ENCODE measurements at regions not wholly inside any gene's neighbourhood (a gene's known extent, or its start where the extent isn't known, plus 50 kb on each side); places are given as distances from the start of the nearest gene placed in this dataset.
"Not testable (repeated sequence)": the region's sequence is repeated elsewhere in the genome, so short reads cannot be mapped to it uniquely, and the experiment has no call there.

DNA sequence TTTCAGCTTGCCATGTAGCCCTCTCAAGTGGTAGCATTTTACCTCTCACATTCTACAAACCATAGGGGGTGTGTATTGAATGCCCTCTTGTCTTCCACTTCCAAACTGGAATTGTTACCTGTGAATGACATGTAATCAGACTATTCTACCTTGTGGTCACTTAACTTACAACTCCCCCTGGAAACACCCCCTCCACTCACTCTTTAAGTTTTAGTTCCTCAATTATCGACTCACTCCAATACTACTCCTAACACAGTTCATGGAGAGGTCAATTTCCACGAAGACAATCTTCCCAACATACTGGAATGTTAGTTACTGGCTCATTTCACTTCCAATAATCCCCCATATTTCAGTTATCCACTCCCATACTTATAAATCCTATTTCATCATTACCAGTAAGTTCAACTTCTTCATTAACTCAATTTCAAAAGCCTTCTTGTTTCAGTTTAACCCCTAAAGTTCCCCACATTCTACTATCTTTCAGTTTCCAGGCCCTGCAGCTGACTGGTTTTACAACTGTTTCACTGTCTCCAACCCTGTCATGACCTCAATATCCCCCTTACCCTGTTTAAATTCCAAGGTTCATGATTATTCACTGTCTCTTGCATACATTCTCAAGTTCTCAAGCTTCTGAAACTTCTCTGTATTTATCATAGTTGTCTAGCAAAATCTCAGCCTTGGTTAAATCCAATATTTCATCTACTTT lies 92.5 kb downstream of the C11orf87 start:
- intact Hi-C loops (cut with micrococcal nuclease): no loop called here
- TF ChIP-seq, protein P1, sequence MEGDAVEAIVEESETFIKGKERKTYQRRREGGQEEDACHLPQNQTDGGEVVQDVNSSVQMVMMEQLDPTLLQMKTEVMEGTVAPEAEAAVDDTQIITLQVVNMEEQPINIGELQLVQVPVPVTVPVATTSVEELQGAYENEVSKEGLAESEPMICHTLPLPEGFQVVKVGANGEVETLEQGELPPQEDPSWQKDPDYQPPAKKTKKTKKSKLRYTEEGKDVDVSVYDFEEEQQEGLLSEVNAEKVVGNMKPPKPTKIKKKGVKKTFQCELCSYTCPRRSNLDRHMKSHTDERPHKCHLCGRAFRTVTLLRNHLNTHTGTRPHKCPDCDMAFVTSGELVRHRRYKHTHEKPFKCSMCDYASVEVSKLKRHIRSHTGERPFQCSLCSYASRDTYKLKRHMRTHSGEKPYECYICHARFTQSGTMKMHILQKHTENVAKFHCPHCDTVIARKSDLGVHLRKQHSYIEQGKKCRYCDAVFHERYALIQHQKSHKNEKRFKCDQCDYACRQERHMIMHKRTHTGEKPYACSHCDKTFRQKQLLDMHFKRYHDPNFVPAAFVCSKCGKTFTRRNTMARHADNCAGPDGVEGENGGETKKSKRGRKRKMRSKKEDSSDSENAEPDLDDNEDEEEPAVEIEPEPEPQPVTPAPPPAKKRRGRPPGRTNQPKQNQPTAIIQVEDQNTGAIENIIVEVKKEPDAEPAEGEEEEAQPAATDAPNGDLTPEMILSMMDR (IDR thresholded peaks at IDR 0.05; ENCODE audit: unreplicated experiment): no peak
- BruUV-seq (replicated peaks): no TSS peak

DNA sequence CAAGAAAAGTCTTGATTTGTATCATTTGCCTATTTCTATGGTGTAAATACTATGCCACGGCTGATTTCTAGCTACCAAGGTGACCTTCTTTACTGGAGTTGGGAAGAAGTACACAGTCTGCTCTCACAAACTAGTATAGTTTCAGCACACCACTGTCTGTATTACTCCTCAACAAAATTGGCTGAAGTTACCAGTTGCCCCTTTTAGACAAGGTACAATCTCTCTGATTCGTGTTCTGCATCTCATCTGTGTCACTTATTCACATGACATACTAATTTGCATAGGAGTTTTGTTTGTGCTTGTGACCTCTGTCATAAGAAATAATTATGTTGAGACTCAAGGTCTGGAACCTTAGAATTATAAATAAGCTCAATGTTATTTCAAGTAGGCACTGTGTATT lies 97.3 kb downstream of the C11orf87 start:
- ChIA-PET CTCF (no interaction called here), POLR2A (no interaction called here)
- no peaks in the 10 kb centered on the region for H3K4me1 Mint-ChIP-seq (ENCODE audit: insufficient read depth, unreplicated experiment)
- DNase-seq (ENCODE audit: unreplicated experiment): no peak
- no peaks in the 10 kb centered on the region for H3K27me3 Mint-ChIP-seq (ENCODE audit: insufficient read depth, unreplicated experiment)
- H3K36me3 Mint-ChIP-seq (ENCODE audit: insufficient read depth, unreplicated experiment): no peaks in the 10 kb centered on the region
- intact Hi-C loops (cut with micrococcal nuclease): no loop called here
- TF ChIP-seq, protein P1 (IDR thresholded peaks at IDR 0.05; ENCODE audit: unreplicated experiment): no peak
- no TSS peak for BruUV-seq (replicated peaks)
- H3K9me3 Mint-ChIP-seq (ENCODE audit: unreplicated experiment): peaks cover 9% of the 10 kb centered on the region
- no peak overlapping the region for H3K4me3 Mint-ChIP-seq (ENCODE audit: unreplicated experiment)
- H3K27ac Mint-ChIP-seq (ENCODE audit: low read depth, unreplicated experiment): no peak overlapping the region

More for the DNA sequence above, 92.5 kb downstream of the C11orf87 start:
- DNase-seq (ENCODE audit: unreplicated experiment): no peak
- H3K4me1 Mint-ChIP-seq (ENCODE audit: insufficient read depth, unreplicated experiment): peaks cover 18% of the 10 kb centered on the region
- H3K36me3 Mint-ChIP-seq (ENCODE audit: insufficient read depth, unreplicated experiment): no peaks in the 10 kb centered on the region
- CTCF ChIA-PET: no interaction called here
- no peaks in the 10 kb centered on the region for H3K27me3 Mint-ChIP-seq (ENCODE audit: insufficient read depth, unreplicated experiment)
- POLR2A ChIA-PET: no interaction called here
- no peak overlapping the region for H3K4me3 Mint-ChIP-seq (ENCODE audit: unreplicated experiment)
- no peak overlapping the region for H3K27ac Mint-ChIP-seq (ENCODE audit: low read depth, unreplicated experiment)
- H3K9me3 Mint-ChIP-seq (ENCODE audit: unreplicated experiment): no peaks in the 10 kb centered on the region

DNA sequence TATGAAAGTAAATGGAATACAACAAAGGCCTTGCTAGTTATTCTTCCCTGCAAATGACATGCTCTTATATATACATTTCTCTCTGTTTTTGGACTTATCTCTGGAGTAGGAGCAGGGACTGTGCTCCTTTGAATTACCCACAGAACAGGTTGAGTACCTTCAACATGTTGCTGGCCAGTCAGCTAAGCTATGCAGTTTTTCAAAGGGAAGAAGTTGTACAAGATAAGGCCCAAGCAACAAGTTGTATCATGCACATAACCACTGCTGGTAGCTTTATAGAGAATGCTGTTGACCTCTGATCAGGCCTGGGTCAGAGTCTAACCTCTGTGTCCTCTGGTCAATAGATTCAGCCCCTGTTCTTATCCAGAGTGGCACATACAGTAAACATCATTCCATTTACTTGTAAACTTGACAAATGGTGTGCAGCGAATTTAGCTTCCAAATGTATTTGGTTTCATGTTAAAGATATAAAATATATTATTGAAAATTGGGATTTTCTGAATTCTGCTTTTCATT lies 99.6 kb downstream of the C11orf87 start:
- no peak for DNase-seq (ENCODE audit: unreplicated experiment)
- Mint-ChIP-seq H3K9me3 (ENCODE audit: unreplicated experiment) (peaks cover 9% of the 10 kb centered on the region), H3K4me1 (ENCODE audit: insufficient read depth, unreplicated experiment) (no peaks in the 10 kb centered on the region), H3K36me3 (ENCODE audit: insufficient read depth, unreplicated experiment) (no peaks in the 10 kb centered on the region), H3K4me3 (ENCODE audit: unreplicated experiment) (no peak overlapping the region), H3K27me3 (ENCODE audit: insufficient read depth, unreplicated experiment) (no peaks in the 10 kb centered on the region), H3K27ac (ENCODE audit: low read depth, unreplicated experiment) (no peak overlapping the region)
- ChIA-PET POLR2A (interaction anchor here (0.7 to 2.4 kb wide), 2 partner anchors 10 to 53 kb away, joined by 4 to 13 read pairs; no protein-coding TSS in a partner anchor), CTCF (interaction anchor here (1.2 kb wide), 1 partner anchor 9 kb away, joined by 5 read pairs; no protein-coding TSS in a partner anchor)
- TF ChIP-seq, protein P1 (IDR thresholded peaks at IDR 0.05; ENCODE audit: unreplicated experiment): no peak
- no TSS peak for BruUV-seq (replicated peaks)
- intact Hi-C loops (cut with micrococcal nuclease): no loop called here

DNA sequence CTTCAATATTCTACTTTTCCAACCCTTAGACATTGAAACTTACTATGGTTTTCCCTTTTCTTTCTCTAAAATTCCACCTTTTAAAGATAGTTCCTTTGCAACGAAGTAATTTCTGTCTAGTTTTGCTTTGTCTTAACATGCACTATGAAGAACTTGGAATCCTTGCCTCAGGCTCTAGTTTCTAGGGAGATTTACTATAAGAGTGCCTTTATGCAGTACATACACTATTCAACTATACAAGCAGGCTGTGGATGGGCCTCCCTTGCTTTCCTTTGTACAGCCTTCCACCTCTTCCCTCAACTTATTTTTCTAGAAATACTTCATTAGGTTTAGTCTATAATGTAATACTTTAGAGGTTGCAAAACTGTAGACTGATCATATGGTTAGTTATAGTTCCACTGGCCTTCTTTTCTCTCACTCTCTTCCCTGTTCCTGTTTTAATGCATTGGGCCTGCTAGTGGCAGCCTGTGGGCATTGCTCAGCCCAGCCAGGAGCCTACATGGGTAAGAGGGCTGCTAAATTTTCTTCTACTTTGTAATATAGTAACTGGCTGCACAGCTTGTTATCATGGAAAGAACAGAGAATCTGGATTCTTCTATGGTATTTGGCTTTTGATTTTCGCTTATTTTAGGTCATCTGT lies 100.2 kb downstream of the C11orf87 start:
- POLR2A ChIA-PET: interaction anchor here (2.4 kb wide), 1 partner anchor 11 kb away, joined by 13 read pairs; no protein-coding TSS in a partner anchor
- Mint-ChIP-seq H3K9me3 (ENCODE audit: unreplicated experiment) (peaks cover 9% of the 10 kb centered on the region), H3K4me3 (ENCODE audit: unreplicated experiment) (no peak overlapping the region), H3K4me1 (ENCODE audit: insufficient read depth, unreplicated experiment) (peaks cover 5% of the 10 kb centered on the region), H3K36me3 (ENCODE audit: insufficient read depth, unreplicated experiment) (no peaks in the 10 kb centered on the region), H3K27ac (ENCODE audit: low read depth, unreplicated experiment) (no peak overlapping the region), H3K27me3 (ENCODE audit: insufficient read depth, unreplicated experiment) (no peaks in the 10 kb centered on the region)
- BruUV-seq (replicated peaks): no TSS peak
- DNase-seq (ENCODE audit: unreplicated experiment): no peak
- intact Hi-C loops (cut with micrococcal nuclease): no loop called here
- CTCF ChIA-PET: interaction anchor here (1.2 kb wide), 1 partner anchor 9 kb away, joined by 5 read pairs; no protein-coding TSS in a partner anchor
- TF ChIP-seq, protein P1 (IDR thresholded peaks at IDR 0.05; ENCODE audit: unreplicated experiment): no peak

DNA sequence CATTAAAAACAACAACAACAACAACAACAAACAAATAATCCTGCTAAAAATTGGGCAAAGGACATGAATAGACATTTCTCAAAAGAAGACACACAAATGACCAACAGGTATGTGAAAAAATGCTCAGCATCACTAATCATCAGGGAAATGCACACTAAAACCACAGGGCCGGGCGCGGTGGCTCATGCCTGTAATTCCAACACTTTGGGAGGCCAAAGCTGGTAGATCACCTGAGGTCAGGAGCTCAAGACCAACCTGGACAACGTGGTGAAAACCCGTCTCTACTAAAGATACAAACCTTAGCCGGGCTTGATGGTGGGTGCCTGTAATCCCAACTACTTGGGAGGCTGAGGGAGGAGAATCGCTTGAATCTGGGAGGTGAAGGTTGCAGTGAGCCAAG lies 103.6 kb downstream of the C11orf87 start:
- H3K9me3 Mint-ChIP-seq (ENCODE audit: unreplicated experiment); H3K4me3 Mint-ChIP-seq (ENCODE audit: unreplicated experiment); H3K27me3 Mint-ChIP-seq (ENCODE audit: insufficient read depth, unreplicated experiment); intact Hi-C loops (cut with micrococcal nuclease); H3K4me1 Mint-ChIP-seq (ENCODE audit: insufficient read depth, unreplicated experiment); BruUV-seq (replicated peaks); CTCF ChIA-PET; DNase-seq (ENCODE audit: unreplicated experiment); POLR2A ChIA-PET; H3K36me3 Mint-ChIP-seq (ENCODE audit: insufficient read depth, unreplicated experiment); H3K27ac Mint-ChIP-seq (ENCODE audit: low read depth, unreplicated experiment): not testable (repeated sequence)
